ENCODE measurements at regions not wholly inside any gene's neighbourhood (a gene's known extent, or its start where the extent isn't known, plus 50 kb on each side); places are given as distances from the start of the nearest gene placed in this dataset.

- no peak for TF ChIP-seq CTCF (IDR thresholded peaks at IDR 0.05)
- no peak for TF ChIP-seq POLR2A (IDR thresholded peaks at IDR 0.05)
Observed at GRCh38 chr5:4356201-4356600, 760.6 kb downstream of the IRX1 start.

Measured in thyroid gland (tissue), 4 donors.